ENCODE measurements at regions not wholly inside any gene's neighbourhood (a gene's known extent, or its start where the extent isn't known, plus 50 kb on each side); places are given as distances from the start of the nearest gene placed in this dataset.

DNA sequence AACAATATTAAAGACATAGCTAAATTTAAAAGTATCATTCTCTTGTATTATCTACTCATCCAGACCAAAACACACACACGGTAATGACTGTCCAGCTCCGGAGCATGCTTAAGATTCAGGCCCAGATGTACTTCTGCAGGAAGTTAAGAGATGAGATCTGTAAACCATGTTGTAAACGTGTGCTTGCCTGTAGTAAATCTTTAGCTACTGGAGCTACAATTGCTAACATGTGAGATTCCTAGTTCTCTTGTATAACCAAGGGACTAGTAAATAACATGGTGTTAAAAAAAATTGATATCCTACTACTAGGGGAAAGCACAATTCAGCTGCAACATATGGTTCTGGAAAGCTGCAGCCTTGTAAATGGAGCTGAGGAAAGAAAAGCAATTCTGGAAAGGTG lies 651.7 kb upstream of the CCDC54 start:
- TF ChIP-seq, protein P1, sequence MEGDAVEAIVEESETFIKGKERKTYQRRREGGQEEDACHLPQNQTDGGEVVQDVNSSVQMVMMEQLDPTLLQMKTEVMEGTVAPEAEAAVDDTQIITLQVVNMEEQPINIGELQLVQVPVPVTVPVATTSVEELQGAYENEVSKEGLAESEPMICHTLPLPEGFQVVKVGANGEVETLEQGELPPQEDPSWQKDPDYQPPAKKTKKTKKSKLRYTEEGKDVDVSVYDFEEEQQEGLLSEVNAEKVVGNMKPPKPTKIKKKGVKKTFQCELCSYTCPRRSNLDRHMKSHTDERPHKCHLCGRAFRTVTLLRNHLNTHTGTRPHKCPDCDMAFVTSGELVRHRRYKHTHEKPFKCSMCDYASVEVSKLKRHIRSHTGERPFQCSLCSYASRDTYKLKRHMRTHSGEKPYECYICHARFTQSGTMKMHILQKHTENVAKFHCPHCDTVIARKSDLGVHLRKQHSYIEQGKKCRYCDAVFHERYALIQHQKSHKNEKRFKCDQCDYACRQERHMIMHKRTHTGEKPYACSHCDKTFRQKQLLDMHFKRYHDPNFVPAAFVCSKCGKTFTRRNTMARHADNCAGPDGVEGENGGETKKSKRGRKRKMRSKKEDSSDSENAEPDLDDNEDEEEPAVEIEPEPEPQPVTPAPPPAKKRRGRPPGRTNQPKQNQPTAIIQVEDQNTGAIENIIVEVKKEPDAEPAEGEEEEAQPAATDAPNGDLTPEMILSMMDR (IDR thresholded peaks at IDR 0.05) = no peak
- no peak for TF ChIP-seq POLR2A (IDR thresholded peaks at IDR 0.05)
